GM23338 (cell line): ENCODE measurements at regions not wholly inside any gene's neighbourhood (a gene's known extent, or its start where the extent isn't known, plus 50 kb on each side); places are given as distances from the start of the nearest gene placed in this dataset.

Experiments
- POLR2AphosphoS5 ChIP-seq: IDR thresholded peaks from 2 replicates; pipeline ENCODE4 v1.6.1; 2016; ENCODE audit warnings: antibody characterized with exemption, low read depth
- STAT1 ChIP-seq: IDR thresholded peaks from one replicate; pipeline ENCODE4 v1.6.1; 2016; ENCODE audit warnings: antibody characterized with exemption; ENCODE audit not compliant: unreplicated experiment
- ZNF331 ChIP-seq: fragments of 250-450 bp; sonication (Bioruptor Pico); IDR thresholded peaks from 2 replicates; pipeline ENCODE4 v1.5.0; 2020; ENCODE audit warnings: low read depth, mild to moderate bottlenecking, moderate library complexity
- TF ChIP-seq, protein P1 (sequence below): fragments of 250-450 bp; sonication (Bioruptor Pico); IDR thresholded peaks from 2 replicates; pipeline ENCODE4 v1.5.0; 2020; ENCODE audit warnings: mild to moderate bottlenecking, moderate library complexity
- TF ChIP-seq, protein P2 (sequence below): IDR thresholded peaks from one replicate; pipeline ENCODE4 v1.6.1; 2018; ENCODE audit warnings: antibody characterized with exemption; ENCODE audit not compliant: unreplicated experiment

DNA sequence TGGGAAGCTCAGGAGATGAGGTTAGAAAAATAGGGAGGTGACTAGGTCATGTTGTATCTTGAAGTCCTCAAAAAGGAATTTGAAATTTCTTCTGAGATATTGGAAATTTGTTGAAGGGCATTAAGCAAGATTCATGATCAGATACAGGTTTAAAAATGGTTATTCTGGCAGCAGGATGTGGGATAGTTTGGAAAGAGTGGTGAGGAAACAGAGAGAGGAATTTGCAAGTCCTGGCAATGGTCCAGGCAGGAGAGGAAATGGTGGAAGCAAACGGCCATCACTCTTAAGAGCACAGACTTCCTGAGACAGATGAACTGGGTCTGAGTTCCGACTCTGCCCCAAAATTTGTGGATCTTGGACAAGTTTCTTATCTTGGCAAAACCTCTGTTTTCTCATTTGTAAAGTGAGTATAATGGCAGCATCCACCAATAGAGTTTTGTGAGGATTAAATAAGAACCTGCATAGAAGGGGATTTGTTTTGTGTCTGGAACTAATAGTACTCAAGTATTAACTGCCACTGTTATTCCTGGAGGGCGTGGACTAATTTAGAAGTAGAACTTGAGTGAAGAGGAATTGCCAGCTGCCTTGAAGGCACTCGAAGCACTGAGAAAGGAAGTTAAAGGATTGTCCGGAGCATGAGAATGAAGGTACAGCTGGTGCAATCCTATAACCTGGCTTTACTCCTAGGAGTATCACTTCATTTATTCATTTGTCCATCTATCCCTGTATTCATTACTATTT lies 99.6 kb downstream of the CCNA1 start (continued):
- TF ChIP-seq, protein P1, sequence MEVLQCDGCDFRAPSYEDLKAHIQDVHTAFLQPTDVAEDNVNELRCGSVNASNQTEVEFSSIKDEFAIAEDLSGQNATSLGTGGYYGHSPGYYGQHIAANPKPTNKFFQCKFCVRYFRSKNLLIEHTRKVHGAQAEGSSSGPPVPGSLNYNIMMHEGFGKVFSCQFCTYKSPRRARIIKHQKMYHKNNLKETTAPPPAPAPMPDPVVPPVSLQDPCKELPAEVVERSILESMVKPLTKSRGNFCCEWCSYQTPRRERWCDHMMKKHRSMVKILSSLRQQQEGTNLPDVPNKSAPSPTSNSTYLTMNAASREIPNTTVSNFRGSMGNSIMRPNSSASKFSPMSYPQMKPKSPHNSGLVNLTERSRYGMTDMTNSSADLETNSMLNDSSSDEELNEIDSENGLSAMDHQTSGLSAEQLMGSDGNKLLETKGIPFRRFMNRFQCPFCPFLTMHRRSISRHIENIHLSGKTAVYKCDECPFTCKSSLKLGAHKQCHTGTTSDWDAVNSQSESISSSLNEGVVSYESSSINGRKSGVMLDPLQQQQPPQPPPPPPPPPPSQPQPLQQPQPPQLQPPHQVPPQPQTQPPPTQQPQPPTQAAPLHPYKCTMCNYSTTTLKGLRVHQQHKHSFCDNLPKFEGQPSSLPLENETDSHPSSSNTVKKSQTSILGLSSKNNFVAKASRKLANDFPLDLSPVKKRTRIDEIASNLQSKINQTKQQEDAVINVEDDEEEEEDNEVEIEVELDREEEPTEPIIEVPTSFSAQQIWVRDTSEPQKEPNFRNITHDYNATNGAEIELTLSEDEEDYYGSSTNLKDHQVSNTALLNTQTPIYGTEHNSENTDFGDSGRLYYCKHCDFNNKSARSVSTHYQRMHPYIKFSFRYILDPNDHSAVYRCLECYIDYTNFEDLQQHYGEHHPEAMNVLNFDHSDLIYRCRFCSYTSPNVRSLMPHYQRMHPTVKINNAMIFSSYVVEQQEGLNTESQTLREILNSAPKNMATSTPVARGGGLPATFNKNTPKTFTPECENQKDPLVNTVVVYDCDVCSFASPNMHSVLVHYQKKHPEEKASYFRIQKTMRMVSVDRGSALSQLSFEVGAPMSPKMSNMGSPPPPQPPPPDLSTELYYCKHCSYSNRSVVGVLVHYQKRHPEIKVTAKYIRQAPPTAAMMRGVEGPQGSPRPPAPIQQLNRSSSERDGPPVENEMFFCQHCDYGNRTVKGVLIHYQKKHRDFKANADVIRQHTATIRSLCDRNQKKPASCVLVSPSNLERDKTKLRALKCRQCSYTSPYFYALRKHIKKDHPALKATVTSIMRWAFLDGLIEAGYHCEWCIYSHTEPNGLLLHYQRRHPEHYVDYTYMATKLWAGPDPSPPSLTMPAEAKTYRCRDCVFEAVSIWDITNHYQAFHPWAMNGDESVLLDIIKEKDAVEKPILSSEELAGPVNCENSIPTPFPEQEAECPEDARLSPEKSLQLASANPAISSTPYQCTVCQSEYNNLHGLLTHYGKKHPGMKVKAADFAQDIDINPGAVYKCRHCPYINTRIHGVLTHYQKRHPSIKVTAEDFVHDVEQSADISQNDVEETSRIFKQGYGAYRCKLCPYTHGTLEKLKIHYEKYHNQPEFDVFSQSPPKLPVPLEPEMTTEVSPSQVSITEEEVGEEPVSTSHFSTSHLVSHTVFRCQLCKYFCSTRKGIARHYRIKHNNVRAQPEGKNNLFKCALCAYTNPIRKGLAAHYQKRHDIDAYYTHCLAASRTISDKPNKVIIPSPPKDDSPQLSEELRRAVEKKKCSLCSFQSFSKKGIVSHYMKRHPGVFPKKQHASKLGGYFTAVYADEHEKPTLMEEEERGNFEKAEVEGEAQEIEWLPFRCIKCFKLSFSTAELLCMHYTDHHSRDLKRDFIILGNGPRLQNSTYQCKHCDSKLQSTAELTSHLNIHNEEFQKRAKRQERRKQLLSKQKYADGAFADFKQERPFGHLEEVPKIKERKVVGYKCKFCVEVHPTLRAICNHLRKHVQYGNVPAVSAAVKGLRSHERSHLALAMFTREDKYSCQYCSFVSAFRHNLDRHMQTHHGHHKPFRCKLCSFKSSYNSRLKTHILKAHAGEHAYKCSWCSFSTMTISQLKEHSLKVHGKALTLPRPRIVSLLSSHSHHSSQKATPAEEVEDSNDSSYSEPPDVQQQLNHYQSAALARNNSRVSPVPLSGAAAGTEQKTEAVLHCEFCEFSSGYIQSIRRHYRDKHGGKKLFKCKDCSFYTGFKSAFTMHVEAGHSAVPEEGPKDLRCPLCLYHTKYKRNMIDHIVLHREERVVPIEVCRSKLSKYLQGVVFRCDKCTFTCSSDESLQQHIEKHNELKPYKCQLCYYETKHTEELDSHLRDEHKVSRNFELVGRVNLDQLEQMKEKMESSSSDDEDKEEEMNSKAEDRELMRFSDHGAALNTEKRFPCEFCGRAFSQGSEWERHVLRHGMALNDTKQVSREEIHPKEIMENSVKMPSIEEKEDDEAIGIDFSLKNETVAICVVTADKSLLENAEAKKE (CRISPR knock-in tag): no peak
- TF ChIP-seq POLR2AphosphoS5: no peak
- no peak for TF ChIP-seq ZNF331
- TF ChIP-seq, protein P2, sequence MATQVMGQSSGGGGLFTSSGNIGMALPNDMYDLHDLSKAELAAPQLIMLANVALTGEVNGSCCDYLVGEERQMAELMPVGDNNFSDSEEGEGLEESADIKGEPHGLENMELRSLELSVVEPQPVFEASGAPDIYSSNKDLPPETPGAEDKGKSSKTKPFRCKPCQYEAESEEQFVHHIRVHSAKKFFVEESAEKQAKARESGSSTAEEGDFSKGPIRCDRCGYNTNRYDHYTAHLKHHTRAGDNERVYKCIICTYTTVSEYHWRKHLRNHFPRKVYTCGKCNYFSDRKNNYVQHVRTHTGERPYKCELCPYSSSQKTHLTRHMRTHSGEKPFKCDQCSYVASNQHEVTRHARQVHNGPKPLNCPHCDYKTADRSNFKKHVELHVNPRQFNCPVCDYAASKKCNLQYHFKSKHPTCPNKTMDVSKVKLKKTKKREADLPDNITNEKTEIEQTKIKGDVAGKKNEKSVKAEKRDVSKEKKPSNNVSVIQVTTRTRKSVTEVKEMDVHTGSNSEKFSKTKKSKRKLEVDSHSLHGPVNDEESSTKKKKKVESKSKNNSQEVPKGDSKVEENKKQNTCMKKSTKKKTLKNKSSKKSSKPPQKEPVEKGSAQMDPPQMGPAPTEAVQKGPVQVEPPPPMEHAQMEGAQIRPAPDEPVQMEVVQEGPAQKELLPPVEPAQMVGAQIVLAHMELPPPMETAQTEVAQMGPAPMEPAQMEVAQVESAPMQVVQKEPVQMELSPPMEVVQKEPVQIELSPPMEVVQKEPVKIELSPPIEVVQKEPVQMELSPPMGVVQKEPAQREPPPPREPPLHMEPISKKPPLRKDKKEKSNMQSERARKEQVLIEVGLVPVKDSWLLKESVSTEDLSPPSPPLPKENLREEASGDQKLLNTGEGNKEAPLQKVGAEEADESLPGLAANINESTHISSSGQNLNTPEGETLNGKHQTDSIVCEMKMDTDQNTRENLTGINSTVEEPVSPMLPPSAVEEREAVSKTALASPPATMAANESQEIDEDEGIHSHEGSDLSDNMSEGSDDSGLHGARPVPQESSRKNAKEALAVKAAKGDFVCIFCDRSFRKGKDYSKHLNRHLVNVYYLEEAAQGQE: no peak
- TF ChIP-seq STAT1: no peak
